Prostate gland (tissue), 2 donors: ENCODE measurements at regions not wholly inside any gene's neighbourhood (a gene's known extent, or its start where the extent isn't known, plus 50 kb on each side); places are given as distances from the start of the nearest gene placed in this dataset.

Experiments used
- CTCF ChIP-seq, 4 experiments: fragments of 200-600 bp in 2 of 4; fragments of 450-650 bp in 2 of 4; sonication (generic) in 2 of 4; IDR thresholded peaks; 1 replicate in 3 of 4; 2 replicates in 1 of 4; pipeline ENCODE4 v1.5.1; 2016 to 2019; ENCODE audit warnings: antibody characterized with exemption in 4 of 4, mild to moderate bottlenecking in 2 of 4, moderate library complexity in 2 of 4
- POLR2AphosphoS5 ChIP-seq: sonication (generic); formaldehyde crosslinking; IDR thresholded peaks from one replicate; pipeline ENCODE4 v1.6.1; 2017; ENCODE audit warnings: antibody characterized with exemption

GRCh38 chr5:91255396-91256141 is 127.5 kb downstream of the ARRDC3 start:
- no peak for TF ChIP-seq CTCF (IDR thresholded peaks at IDR 0.05)
- TF ChIP-seq POLR2AphosphoS5 = no peak
